ENCODE measurements at regions not wholly inside any gene's neighbourhood (a gene's known extent, or its start where the extent isn't known, plus 50 kb on each side); places are given as distances from the start of the nearest gene placed in this dataset.

GRCh38 chr11:128236506-128237498 lies 350.6 kb downstream of the ETS1 start:
- H3K27me3 Mint-ChIP-seq (ENCODE audit: unreplicated experiment): no peaks in the 10 kb centered on the region
- no peak for DNase-seq (ENCODE audit: extremely low spot score, unreplicated experiment)
- H3K9me3 Mint-ChIP-seq (ENCODE audit: unreplicated experiment): no peaks in the 10 kb centered on the region
- peak overlapping the region; percentile 89 for H3K27ac Mint-ChIP-seq (ENCODE audit: unreplicated experiment)
- H3K4me3 Mint-ChIP-seq (ENCODE audit: unreplicated experiment): no peak overlapping the region
- H3K4me1 Mint-ChIP-seq (ENCODE audit: unreplicated experiment): peaks cover 44% of the 10 kb centered on the region
- TF ChIP-seq, protein P1, sequence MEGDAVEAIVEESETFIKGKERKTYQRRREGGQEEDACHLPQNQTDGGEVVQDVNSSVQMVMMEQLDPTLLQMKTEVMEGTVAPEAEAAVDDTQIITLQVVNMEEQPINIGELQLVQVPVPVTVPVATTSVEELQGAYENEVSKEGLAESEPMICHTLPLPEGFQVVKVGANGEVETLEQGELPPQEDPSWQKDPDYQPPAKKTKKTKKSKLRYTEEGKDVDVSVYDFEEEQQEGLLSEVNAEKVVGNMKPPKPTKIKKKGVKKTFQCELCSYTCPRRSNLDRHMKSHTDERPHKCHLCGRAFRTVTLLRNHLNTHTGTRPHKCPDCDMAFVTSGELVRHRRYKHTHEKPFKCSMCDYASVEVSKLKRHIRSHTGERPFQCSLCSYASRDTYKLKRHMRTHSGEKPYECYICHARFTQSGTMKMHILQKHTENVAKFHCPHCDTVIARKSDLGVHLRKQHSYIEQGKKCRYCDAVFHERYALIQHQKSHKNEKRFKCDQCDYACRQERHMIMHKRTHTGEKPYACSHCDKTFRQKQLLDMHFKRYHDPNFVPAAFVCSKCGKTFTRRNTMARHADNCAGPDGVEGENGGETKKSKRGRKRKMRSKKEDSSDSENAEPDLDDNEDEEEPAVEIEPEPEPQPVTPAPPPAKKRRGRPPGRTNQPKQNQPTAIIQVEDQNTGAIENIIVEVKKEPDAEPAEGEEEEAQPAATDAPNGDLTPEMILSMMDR (IDR thresholded peaks at IDR 0.05): no peak
- H3K36me3 Mint-ChIP-seq (ENCODE audit: unreplicated experiment): no peaks in the 10 kb centered on the region

GRCh38 chr11:128235958-128236357 lies 351.4 kb downstream of the ETS1 start:
- Mint-ChIP-seq H3K9me3 (ENCODE audit: unreplicated experiment) (no peaks in the 10 kb centered on the region), H3K27ac (ENCODE audit: unreplicated experiment) (peak overlapping the region; percentile 89), H3K27me3 (ENCODE audit: unreplicated experiment) (no peaks in the 10 kb centered on the region), H3K4me3 (ENCODE audit: unreplicated experiment) (no peak overlapping the region), H3K4me1 (ENCODE audit: unreplicated experiment) (peaks cover 39% of the 10 kb centered on the region), H3K36me3 (ENCODE audit: unreplicated experiment) (no peaks in the 10 kb centered on the region)
- TF ChIP-seq, protein P1 (IDR thresholded peaks at IDR 0.05): no peak
- DNase-seq (ENCODE audit: extremely low spot score, unreplicated experiment): no peak

GRCh38 chr11:128235426-128235825 lies 351.9 kb downstream of the ETS1 start:
- H3K9me3 Mint-ChIP-seq (ENCODE audit: unreplicated experiment): no peaks in the 10 kb centered on the region
- no peaks in the 10 kb centered on the region for H3K27me3 Mint-ChIP-seq (ENCODE audit: unreplicated experiment)
- H3K27ac Mint-ChIP-seq (ENCODE audit: unreplicated experiment): peak overlapping the region; percentile 89
- no peaks in the 10 kb centered on the region for H3K36me3 Mint-ChIP-seq (ENCODE audit: unreplicated experiment)
- peaks cover 34% of the 10 kb centered on the region for H3K4me1 Mint-ChIP-seq (ENCODE audit: unreplicated experiment)
- no peak for DNase-seq (ENCODE audit: extremely low spot score, unreplicated experiment)
- TF ChIP-seq, protein P1 (IDR thresholded peaks at IDR 0.05): no peak
- no peak overlapping the region for H3K4me3 Mint-ChIP-seq (ENCODE audit: unreplicated experiment)

DNA sequence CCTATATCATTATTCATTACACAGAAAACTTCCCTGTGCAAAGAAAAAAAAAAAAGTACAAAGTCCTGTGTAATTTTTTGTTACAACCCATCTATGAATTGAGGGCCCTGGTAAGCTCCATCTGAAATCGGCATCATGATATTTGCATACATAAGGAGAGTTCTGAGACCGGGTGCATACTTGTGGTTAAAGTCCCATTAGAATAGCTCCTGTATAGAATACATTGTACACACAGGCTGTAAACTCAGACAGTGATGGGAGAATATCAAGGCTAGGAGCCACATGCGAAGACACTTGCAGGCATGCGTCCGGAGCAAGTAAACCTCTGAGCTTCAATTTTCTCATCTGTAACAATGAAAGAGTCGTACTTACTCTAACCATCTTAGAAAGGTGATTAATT lies 353.2 kb downstream of the ETS1 start:
- H3K27ac Mint-ChIP-seq (ENCODE audit: unreplicated experiment): no peak overlapping the region
- H3K27me3 Mint-ChIP-seq (ENCODE audit: unreplicated experiment): no peaks in the 10 kb centered on the region
- H3K4me1 Mint-ChIP-seq (ENCODE audit: unreplicated experiment): peaks cover 31% of the 10 kb centered on the region
- TF ChIP-seq, protein P1 (IDR thresholded peaks at IDR 0.05): no peak
- no peaks in the 10 kb centered on the region for H3K36me3 Mint-ChIP-seq (ENCODE audit: unreplicated experiment)
- DNase-seq (ENCODE audit: extremely low spot score, unreplicated experiment): no peak
- H3K4me3 Mint-ChIP-seq (ENCODE audit: unreplicated experiment): no peak overlapping the region
- H3K9me3 Mint-ChIP-seq (ENCODE audit: unreplicated experiment): no peaks in the 10 kb centered on the region

GRCh38 chr11:128232588-128232987 lies 354.8 kb downstream of the ETS1 start:
- Mint-ChIP-seq H3K27ac (ENCODE audit: unreplicated experiment) (no peak overlapping the region), H3K4me1 (ENCODE audit: unreplicated experiment) (peaks cover 36% of the 10 kb centered on the region), H3K4me3 (ENCODE audit: unreplicated experiment) (no peak overlapping the region), H3K9me3 (ENCODE audit: unreplicated experiment) (no peaks in the 10 kb centered on the region), H3K27me3 (ENCODE audit: unreplicated experiment) (no peaks in the 10 kb centered on the region), H3K36me3 (ENCODE audit: unreplicated experiment) (no peaks in the 10 kb centered on the region)
- DNase-seq (ENCODE audit: extremely low spot score, unreplicated experiment): no peak
- TF ChIP-seq, protein P1 (IDR thresholded peaks at IDR 0.05): no peak

All from osteocyte (in vitro differentiated cells).